ENCODE measurements at regions not wholly inside any gene's neighbourhood (a gene's known extent, or its start where the extent isn't known, plus 50 kb on each side); places are given as distances from the start of the nearest gene placed in this dataset.

DNA sequence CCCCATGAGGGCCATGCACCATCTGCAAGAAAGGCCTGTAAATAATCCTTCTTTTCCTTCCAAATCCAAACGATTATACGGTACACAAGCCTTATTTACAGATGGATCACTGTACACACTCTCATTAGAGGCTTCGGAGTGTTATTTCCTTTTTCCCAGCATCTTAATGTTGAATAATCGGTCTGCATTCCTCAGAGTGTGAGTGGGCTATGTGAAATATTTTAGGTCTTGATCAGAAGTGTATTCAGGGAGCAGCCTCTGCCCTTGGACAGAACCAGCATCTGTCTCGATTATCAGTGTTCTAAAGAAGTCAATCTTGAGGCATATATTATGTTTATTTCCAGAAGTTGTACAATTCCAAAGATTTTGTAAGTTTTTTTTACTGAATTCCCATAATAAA is 340.6 kb downstream of the SEC23A start:
- no peak for DNase-seq
- ATAC-seq, result no peak

- no peak for DNase-seq
- no peak for ATAC-seq
Observed at GRCh38 chr14:38761033-38761432, 342.0 kb downstream of the SEC23A start.

DNA sequence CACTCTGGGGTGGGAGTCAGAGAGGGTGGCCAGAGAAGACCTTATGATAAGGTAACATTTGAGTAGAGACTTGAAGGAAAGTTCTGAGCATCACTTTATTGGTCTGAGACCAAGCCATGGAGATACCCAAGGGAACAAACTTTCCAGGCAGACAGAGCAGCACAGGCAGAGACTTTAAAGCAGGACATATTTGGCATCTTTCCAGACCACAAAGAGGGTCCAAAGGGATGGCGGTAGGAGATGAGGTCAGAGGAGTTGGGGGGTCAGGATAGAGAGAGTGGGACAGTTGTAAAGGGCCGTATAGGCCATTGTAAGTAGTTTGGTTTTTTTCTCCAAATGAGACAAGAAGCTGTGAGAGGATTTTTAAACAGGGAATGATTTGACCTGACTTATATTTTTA is 344.4 kb downstream of the SEC23A start:
- DNase-seq (no peak), ATAC-seq (no peak)

- DNase-seq (no peak), ATAC-seq (no peak)
Observed at GRCh38 chr14:38755036-38755435, 348.0 kb downstream of the SEC23A start.

DNA sequence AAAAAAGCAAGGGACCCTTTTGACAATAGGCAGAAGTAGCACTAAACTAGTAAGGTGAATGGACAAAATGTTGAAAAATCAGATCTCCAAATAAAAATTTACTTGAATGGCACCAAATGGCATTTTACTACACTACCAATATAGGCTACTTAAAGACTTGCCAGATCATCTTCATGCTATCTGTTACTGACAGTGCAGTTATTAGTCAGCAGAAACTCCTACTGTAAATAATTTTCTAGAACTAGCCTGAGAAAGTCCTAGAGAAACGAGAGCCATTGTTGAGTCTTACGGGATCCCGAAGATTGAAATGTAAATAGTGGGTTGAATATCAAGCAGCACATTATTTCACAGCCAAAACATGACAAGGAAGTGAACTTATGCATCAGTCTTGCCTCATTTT is 350.3 kb downstream of the SEC23A start:
- no peak for ATAC-seq

GRCh38 chr14:38752341-38752740 is 350.7 kb downstream of the SEC23A start:
- DNase-seq (no peak), ATAC-seq (no peak)

More for the DNA sequence above, 350.3 kb downstream of the SEC23A start:
- no peak for DNase-seq

DNA sequence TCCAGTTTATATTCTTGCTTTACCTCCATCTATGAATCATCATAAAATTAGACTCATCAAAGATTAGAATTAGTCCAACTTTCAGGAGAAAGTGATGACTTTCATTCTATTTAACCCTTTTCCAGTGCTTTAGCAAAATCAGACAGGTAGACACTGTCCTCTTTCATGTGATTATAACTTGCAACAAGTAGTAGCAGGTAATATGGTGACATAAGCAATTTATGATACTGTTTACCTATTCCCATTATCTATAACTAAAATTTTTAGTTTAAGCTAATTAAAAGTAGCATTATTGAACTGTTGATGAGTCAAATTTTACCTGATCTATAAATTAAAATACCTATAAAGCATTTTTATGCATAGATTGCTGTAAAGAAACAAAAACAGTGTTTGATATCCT is 351.6 kb downstream of the SEC23A start:
- no peak for ATAC-seq
- DNase-seq, result no peak

GRCh38 chr14:38749936-38750335 is 353.1 kb downstream of the SEC23A start:
- ATAC-seq (no peak), DNase-seq (no peak)

GRCh38 chr14:38745861-38746260 is 357.2 kb downstream of the SEC23A start:
- no peak for ATAC-seq
- DNase-seq, result no peak

DNA sequence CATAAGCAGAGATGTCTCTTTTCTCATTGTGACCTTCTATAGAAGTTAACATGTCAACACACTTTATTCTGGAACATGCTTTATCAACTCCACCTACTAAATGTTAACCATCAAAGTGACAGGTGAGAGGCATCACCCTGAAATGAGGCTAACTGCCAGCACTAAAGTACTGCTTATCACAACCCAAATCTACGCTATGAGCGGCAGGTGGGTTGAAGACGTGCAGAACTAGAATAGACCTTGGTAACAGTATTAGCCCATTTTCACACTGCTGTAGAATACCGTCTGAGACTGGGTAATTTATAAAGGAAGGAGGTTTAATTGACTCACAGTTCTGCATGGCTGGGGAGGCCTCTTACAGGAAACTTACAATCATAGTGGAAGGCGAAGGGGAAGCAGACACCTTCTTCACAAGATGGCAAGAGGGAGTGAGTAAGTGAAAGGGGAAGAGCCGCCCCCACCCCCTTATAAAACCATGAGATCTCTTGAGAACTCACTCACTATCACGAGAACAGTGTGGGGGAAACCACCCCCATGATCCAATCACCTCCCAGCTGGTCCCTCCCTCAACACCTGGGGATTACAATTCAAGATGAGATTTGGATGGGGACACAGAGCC is 359.0 kb downstream of the SEC23A start:
- DNase-seq (no peak), ATAC-seq (no peak)

- ATAC-seq (no peak), DNase-seq (no peak)
Observed at GRCh38 chr14:38737686-38738407, 365.2 kb downstream of the SEC23A start.

DNA sequence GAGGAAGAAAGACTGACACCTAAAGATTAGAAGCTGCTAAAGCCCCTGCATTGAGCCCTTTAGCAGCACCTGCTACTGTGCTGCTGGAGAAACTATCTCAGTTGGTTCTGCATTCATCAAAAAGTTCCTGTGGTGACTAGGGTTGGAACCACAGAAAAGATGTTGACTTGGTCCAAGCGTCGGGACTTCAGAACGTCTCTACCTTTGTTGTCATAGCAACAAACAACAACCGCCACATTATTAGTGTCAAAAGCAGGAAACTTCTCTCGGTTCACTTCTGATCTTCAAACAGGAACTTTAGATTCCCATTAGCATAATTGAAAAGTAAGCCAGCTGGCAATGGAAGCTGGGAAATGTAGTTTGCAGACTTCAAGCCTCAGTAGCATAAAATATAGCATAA is 368.0 kb downstream of the SEC23A start:
- DNase-seq, result no peak

GRCh38 chr14:38731962-38732361 is 371.1 kb downstream of the SEC23A start:
- DNase-seq (no peak), ATAC-seq (no peak)

More for the DNA sequence above, 368.0 kb downstream of the SEC23A start:
- no peak for ATAC-seq

GRCh38 chr14:38730420-38730819 is 372.6 kb downstream of the SEC23A start:
- no peak for ATAC-seq
- no peak for DNase-seq

DNA sequence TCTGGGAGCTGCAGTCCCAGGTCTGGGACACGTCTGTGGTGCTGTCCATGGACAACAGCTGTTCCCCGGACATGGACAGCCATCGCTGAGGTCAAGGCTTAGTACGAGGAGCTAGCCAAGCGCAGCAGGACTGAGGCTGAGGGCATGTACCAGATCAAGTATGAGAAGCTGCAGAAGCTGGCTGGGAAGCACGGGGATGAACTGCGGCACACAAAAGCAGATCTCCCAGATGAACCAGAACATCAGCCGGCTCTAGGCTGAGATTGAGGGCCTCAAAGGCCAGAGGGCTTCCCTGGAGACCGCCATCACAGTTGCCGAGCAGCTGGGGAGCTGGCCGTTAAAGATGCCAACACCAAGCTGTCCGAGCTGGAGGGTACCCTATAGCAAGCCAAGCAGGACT is 375.3 kb downstream of the SEC23A start:
- no peak for ATAC-seq

GRCh38 chr14:38724621-38725020 is 378.4 kb downstream of the SEC23A start:
- DNase-seq (no peak), ATAC-seq (no peak)

More for the DNA sequence above, 375.3 kb downstream of the SEC23A start:
- no peak for DNase-seq

- DNase-seq (no peak), ATAC-seq (no peak)
Observed at GRCh38 chr14:38723959-38724358, 379.1 kb downstream of the SEC23A start.

- DNase-seq (no peak), ATAC-seq (no peak)
Observed at GRCh38 chr14:38723277-38723676, 379.8 kb downstream of the SEC23A start.

- DNase-seq, result peak; percentile 35
Observed at GRCh38 chr14:38721822-38722431, 381.1 kb downstream of the SEC23A start.

GRCh38 chr14:38718519-38718918 is 384.5 kb downstream of the SEC23A start:
- ATAC-seq (no peak), DNase-seq (no peak)

More at GRCh38 chr14:38721822-38722431, 381.1 kb downstream of the SEC23A start:
- ATAC-seq, result no peak

DNA sequence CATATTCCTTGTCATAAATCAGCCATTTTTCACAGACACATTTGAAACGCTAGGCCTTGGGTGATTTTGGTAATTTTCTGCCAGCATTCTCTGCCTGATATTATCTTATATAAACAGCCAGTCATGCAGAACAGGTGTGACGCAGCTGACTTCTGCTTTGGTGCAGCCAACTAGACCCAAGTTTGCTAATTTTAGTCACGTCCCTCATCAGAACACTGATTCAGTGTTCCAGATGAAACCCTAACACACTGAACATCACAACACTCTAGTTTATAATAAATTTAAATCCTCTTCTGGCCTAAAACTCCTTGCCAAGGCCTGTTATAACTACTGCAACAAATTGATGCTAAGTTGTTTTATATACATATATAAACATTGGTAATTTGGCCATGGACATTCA is 386.1 kb downstream of the SEC23A start:
- ATAC-seq (no peak), DNase-seq (no peak)

GRCh38 chr14:38710881-38711280 is 392.2 kb downstream of the SEC23A start:
- no peak for DNase-seq
- no peak for ATAC-seq

GRCh38 chr14:38710196-38710595 is 392.8 kb downstream of the SEC23A start:
- no peak for ATAC-seq
- DNase-seq, result no peak

- DNase-seq (no peak), ATAC-seq (no peak)
Observed at GRCh38 chr14:38705220-38705619, 397.8 kb downstream of the SEC23A start.

All from stimulated activated naive CD8-positive, alpha-beta T cell treated with anti-CD3 and anti-CD28 coated beads, Interleukin-15, Interleukin-2, amounts not matched to agents 100 U/mL and 50 U/mL, for 24 hours (primary cell).